ENCODE measurements at regions not wholly inside any gene's neighbourhood (a gene's known extent, or its start where the extent isn't known, plus 50 kb on each side); places are given as distances from the start of the nearest gene placed in this dataset.

DNA sequence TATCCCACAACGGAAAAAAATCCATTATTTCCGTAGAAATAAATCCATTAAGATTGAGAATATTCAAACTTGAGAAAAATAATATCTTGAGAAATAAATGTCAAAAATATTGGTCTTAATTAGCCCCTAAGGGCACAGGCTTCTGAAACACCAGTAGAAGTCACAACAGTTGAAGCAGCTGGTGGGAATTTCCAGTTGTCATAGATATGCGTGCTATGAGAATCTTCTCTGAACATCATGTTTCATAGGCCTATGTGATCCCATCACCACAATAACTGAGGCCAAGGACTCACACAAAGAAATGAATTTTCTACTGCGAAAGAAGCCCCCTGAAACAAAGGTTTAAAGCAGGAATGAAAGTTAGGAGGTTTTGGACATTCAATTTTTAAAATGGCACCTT lies 292.0 kb downstream of the DTHD1 start:
- Histone ChIP-seq H3K27me3 (no peaks in the 10 kb centered on the region), H3K36me3 (no peaks in the 10 kb centered on the region), H3K4me3 (no peak overlapping the region), H3K27ac (no peak overlapping the region), H3K9me3 (peaks cover 0 to 19% (median 0%) of the 10 kb centered on the region in 4 donors), H3K4me1 (no peaks in the 10 kb centered on the region)
- DNase-seq (ENCODE audit: low spot score in 2 of 2): no peak
- TF ChIP-seq, protein P1, sequence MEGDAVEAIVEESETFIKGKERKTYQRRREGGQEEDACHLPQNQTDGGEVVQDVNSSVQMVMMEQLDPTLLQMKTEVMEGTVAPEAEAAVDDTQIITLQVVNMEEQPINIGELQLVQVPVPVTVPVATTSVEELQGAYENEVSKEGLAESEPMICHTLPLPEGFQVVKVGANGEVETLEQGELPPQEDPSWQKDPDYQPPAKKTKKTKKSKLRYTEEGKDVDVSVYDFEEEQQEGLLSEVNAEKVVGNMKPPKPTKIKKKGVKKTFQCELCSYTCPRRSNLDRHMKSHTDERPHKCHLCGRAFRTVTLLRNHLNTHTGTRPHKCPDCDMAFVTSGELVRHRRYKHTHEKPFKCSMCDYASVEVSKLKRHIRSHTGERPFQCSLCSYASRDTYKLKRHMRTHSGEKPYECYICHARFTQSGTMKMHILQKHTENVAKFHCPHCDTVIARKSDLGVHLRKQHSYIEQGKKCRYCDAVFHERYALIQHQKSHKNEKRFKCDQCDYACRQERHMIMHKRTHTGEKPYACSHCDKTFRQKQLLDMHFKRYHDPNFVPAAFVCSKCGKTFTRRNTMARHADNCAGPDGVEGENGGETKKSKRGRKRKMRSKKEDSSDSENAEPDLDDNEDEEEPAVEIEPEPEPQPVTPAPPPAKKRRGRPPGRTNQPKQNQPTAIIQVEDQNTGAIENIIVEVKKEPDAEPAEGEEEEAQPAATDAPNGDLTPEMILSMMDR (IDR thresholded peaks at IDR 0.05): no peak
- TF ChIP-seq EP300 (IDR thresholded peaks at IDR 0.05) (no peak), POLR2A (IDR thresholded peaks at IDR 0.05) (no peak)
- 92 to 94% methylated on average over 4 of the region's 4 CpGs for WGBS, 2 donors

GRCh38 chr4:36574816-36575215 lies 293.4 kb downstream of the DTHD1 start:
- WGBS, 2 donors: 91 to 100% methylated on average over 1 of the region's 1 CpG
- no peak overlapping the region for H3K27ac ChIP-seq
- H3K27me3 ChIP-seq: no peaks in the 10 kb centered on the region
- DNase-seq (ENCODE audit: low spot score in 2 of 2): no peak
- TF ChIP-seq, protein P1 (IDR thresholded peaks at IDR 0.05): no peak
- TF ChIP-seq EP300 (IDR thresholded peaks at IDR 0.05): no peak
- no peaks in the 10 kb centered on the region for H3K36me3 ChIP-seq
- H3K4me1 ChIP-seq: no peaks in the 10 kb centered on the region
- peaks cover 0 to 19% (median 0%) of the 10 kb centered on the region in 4 donors for H3K9me3 ChIP-seq
- H3K4me3 ChIP-seq: no peak overlapping the region

DNA sequence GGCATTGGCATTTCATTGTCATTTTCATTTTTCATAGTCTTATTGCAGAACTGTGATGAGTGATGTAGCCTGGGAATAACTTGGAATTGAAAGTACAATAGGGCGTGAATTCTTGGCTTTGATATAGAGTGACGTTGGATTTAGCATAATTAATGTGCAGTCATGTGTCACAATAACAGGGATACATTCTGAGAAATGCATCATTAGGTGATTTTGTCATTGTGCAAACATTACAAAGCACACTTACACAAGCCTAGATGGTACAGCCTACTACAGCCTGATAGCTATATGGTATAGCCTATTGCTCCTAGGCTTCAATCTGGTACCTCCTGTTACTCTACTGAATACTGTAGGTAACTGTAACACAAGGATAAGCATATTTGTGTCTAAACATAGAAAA lies 300.8 kb downstream of the DTHD1 start:
- no peak overlapping the region for H3K4me3 ChIP-seq
- no peaks in the 10 kb centered on the region for H3K27me3 ChIP-seq
- TF ChIP-seq EP300 (IDR thresholded peaks at IDR 0.05): no peak
- no peak for TF ChIP-seq POLR2A (IDR thresholded peaks at IDR 0.05)
- TF ChIP-seq, protein P1 (IDR thresholded peaks at IDR 0.05): no peak
- H3K9me3 ChIP-seq: peaks cover 0 to 1% (median 0%) of the 10 kb centered on the region in 4 donors
- DNase-seq (ENCODE audit: low spot score in 2 of 2): no peak
- H3K36me3 ChIP-seq: no peaks in the 10 kb centered on the region
- H3K27ac ChIP-seq: no peak overlapping the region
- WGBS, 2 donors: 80 to 84% methylated on average over 2 of the region's 2 CpGs
- H3K4me1 ChIP-seq: no peaks in the 10 kb centered on the region

- WGBS, 2 donors: 69 to 73% methylated on average over 2 of the region's 2 CpGs
- no peak for DNase-seq (ENCODE audit: low spot score in 2 of 2)
- no peaks in the 10 kb centered on the region for H3K27me3 ChIP-seq
- no peaks in the 10 kb centered on the region for H3K36me3 ChIP-seq
- no peak overlapping the region for H3K4me3 ChIP-seq
- H3K27ac ChIP-seq: no peak overlapping the region
- no peaks in the 10 kb centered on the region for H3K4me1 ChIP-seq
- TF ChIP-seq POLR2A (IDR thresholded peaks at IDR 0.05): no peak
- TF ChIP-seq EP300 (IDR thresholded peaks at IDR 0.05): no peak
- TF ChIP-seq, protein P1 (IDR thresholded peaks at IDR 0.05): no peak
- peaks cover 0 to 18% (median 1%) of the 10 kb centered on the region in 4 donors for H3K9me3 ChIP-seq
Measured at GRCh38 chr4:36587909-36588472, 306.6 kb downstream of the DTHD1 start.

DNA sequence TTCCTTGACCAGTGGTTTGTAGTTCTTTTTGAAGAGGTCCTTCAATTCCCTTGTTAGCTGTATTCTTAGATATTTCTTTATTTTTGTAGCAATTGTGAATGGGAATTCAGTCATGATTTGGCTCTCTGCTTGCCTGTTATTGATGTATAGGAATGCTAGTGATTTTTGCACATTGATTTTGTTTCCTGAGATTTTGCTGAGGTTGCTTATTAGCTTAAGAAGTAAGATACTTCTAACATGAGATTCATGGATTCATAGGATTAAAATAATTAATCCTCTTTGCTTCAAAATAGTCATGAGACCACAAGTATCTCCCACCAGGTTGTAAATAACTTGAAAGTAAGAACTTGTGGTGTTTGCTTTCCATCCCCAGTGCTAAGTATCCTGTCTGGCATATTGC lies 308.9 kb downstream of the DTHD1 start:
- TF ChIP-seq, protein P1 (IDR thresholded peaks at IDR 0.05): no peak
- TF ChIP-seq POLR2A (IDR thresholded peaks at IDR 0.05) (no peak), EP300 (IDR thresholded peaks at IDR 0.05) (no peak)
- H3K4me1 ChIP-seq: no peaks in the 10 kb centered on the region
- DNase-seq (ENCODE audit: low spot score in 2 of 2): no peak
- H3K9me3 ChIP-seq: peaks cover 0 to 18% (median 1%) of the 10 kb centered on the region in 4 donors
- H3K4me3 ChIP-seq: no peak overlapping the region
- no peaks in the 10 kb centered on the region for H3K27me3 ChIP-seq
- no peaks in the 10 kb centered on the region for H3K36me3 ChIP-seq
- no peak overlapping the region for H3K27ac ChIP-seq
